ENCODE measurements at regions not wholly inside any gene's neighbourhood (a gene's known extent, or its start where the extent isn't known, plus 50 kb on each side); places are given as distances from the start of the nearest gene placed in this dataset.

GRCh38 chr6:151709329-151709728 is 98.2 kb upstream of the ESR1 start:
- Histone ChIP-seq H3K4me1 (no peaks in the 10 kb centered on the region), H3K27me3 (no peaks in the 10 kb centered on the region), H3K36me3 (no peaks in the 10 kb centered on the region), H3K4me3 (no peak overlapping the region), H3K27ac (no peak overlapping the region), H3K9me3 (peaks cover 0 to 18% (median 0%) of the 10 kb centered on the region in 4 donors)
- no peak for DNase-seq (ENCODE audit: low spot score in 2 of 2)
- TF ChIP-seq, protein P1, sequence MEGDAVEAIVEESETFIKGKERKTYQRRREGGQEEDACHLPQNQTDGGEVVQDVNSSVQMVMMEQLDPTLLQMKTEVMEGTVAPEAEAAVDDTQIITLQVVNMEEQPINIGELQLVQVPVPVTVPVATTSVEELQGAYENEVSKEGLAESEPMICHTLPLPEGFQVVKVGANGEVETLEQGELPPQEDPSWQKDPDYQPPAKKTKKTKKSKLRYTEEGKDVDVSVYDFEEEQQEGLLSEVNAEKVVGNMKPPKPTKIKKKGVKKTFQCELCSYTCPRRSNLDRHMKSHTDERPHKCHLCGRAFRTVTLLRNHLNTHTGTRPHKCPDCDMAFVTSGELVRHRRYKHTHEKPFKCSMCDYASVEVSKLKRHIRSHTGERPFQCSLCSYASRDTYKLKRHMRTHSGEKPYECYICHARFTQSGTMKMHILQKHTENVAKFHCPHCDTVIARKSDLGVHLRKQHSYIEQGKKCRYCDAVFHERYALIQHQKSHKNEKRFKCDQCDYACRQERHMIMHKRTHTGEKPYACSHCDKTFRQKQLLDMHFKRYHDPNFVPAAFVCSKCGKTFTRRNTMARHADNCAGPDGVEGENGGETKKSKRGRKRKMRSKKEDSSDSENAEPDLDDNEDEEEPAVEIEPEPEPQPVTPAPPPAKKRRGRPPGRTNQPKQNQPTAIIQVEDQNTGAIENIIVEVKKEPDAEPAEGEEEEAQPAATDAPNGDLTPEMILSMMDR (IDR thresholded peaks at IDR 0.05): no peak
- 95 to 100% methylated on average over 3 of the region's 3 CpGs for WGBS, 2 donors

DNA sequence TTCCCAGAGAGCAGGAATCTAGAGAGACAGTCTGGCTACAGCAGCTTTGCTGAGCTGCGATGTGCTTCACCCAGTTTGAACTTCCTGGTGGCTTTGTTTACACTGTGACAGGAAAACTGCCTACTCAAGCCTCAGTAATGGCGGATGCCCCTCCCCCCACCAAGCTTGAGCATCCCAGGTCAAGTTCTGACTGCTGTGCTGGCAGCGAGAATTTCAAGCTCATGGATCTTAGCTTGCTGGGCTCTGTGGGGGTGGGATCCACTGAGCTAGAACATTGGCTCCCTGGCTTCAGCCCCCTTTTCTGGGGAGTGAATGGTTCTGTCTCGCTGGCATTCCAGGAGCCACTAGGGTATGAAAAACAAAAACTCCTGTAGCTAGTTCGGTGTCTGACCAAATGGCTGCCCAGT is 91.0 kb upstream of the ESR1 start:
- Histone ChIP-seq H3K27ac (no peak overlapping the region), H3K9me3 (peaks cover 0 to 25% (median 0%) of the 10 kb centered on the region in 4 donors), H3K4me1 (no peaks in the 10 kb centered on the region), H3K27me3 (no peaks in the 10 kb centered on the region), H3K36me3 (no peaks in the 10 kb centered on the region), H3K4me3 (no peak overlapping the region)
- WGBS, 2 donors: 48 to 60% methylated on average over 5 of the region's 5 CpGs
- TF ChIP-seq, protein P1 (IDR thresholded peaks at IDR 0.05): no peak
- TF ChIP-seq EP300 (IDR thresholded peaks at IDR 0.05) (no peak), POLR2A (IDR thresholded peaks at IDR 0.05) (no peak)
- DNase-seq (ENCODE audit: low spot score in 2 of 2): no peak

- Histone ChIP-seq H3K36me3 (no peaks in the 10 kb centered on the region), H3K9me3 (peaks cover 0 to 8% (median 0%) of the 10 kb centered on the region in 4 donors), H3K4me3 (no peak overlapping the region), H3K4me1 (no peaks in the 10 kb centered on the region), H3K27ac (no peak overlapping the region), H3K27me3 (no peaks in the 10 kb centered on the region)
- TF ChIP-seq EP300 (IDR thresholded peaks at IDR 0.05): no peak
- TF ChIP-seq POLR2A (IDR thresholded peaks at IDR 0.05): no peak
- TF ChIP-seq, protein P1 (IDR thresholded peaks at IDR 0.05): no peak
- 82 to 83% methylated on average over 5 of the region's 5 CpGs for WGBS, 2 donors
- DNase-seq (ENCODE audit: low spot score in 2 of 2): no peak
Observed at GRCh38 chr6:151719070-151719469, 88.4 kb upstream of the ESR1 start.

- WGBS, 2 donors: 65 to 74% methylated on average over 3 of the region's 3 CpGs
- H3K27ac ChIP-seq: no peak overlapping the region
- TF ChIP-seq, protein P1 (IDR thresholded peaks at IDR 0.05): no peak
- TF ChIP-seq EP300 (IDR thresholded peaks at IDR 0.05): peak in 1 of 2 donors; percentile 18
- no peak for DNase-seq (ENCODE audit: low spot score in 2 of 2)
- H3K9me3 ChIP-seq: no peaks in the 10 kb centered on the region
- H3K36me3 ChIP-seq: no peaks in the 10 kb centered on the region
- no peak overlapping the region for H3K4me3 ChIP-seq
- no peaks in the 10 kb centered on the region for H3K27me3 ChIP-seq
- H3K4me1 ChIP-seq: no peaks in the 10 kb centered on the region
Observed at GRCh38 chr6:151721146-151721545, 86.3 kb upstream of the ESR1 start.

- no peaks in the 10 kb centered on the region for H3K36me3 ChIP-seq
- TF ChIP-seq, protein P1 (IDR thresholded peaks at IDR 0.05): no peak
- TF ChIP-seq EP300 (IDR thresholded peaks at IDR 0.05) (no peak), POLR2A (IDR thresholded peaks at IDR 0.05) (no peak)
- H3K27me3 ChIP-seq: no peaks in the 10 kb centered on the region
- WGBS, 2 donors: 29 to 30% methylated on average over 1 of the region's 1 CpG
- no peaks in the 10 kb centered on the region for H3K4me1 ChIP-seq
- DNase-seq (ENCODE audit: low spot score in 2 of 2): no peak
- no peaks in the 10 kb centered on the region for H3K9me3 ChIP-seq
- no peak overlapping the region for H3K4me3 ChIP-seq
- no peak overlapping the region for H3K27ac ChIP-seq
Observed at GRCh38 chr6:151721671-151722070, 85.8 kb upstream of the ESR1 start.
